CD14-positive monocyte (primary cell): ENCODE measurements at regions not wholly inside any gene's neighbourhood (a gene's known extent, or its start where the extent isn't known, plus 50 kb on each side); places are given as distances from the start of the nearest gene placed in this dataset.

Experiments
- DNase-seq, 3 donors: peaks; one replicate each; pipeline ENCODE4 v3.0.0-alpha.2; 2011 to 2022
- H2AFZ ChIP-seq: 2 replicates; pipeline ENCODE4 v1.6.0; 2012; ENCODE audit warnings: mild to moderate bottlenecking, low read depth, low read length, inconsistent platforms; ENCODE audit not compliant: insufficient read depth, poor library complexity, severe bottlenecking
- H3K27ac ChIP-seq, 2 donors: 1 replicate in 1 of 2; 2 replicates in 1 of 2; pipeline ENCODE4 v1.5.1; 2012 to 2013; ENCODE audit warnings: low read length in 2 of 2, control low read depth in 1 of 2, inconsistent platforms in 1 of 2, low read depth in 1 of 2, mild to moderate bottlenecking in 1 of 2
- H3K27me3 ChIP-seq, 2 donors: one replicate each; pipeline versions ENCODE4 v1.6.0 to v1.6.1; 2011 to 2013; ENCODE audit warnings: low read length in 2 of 2; ENCODE audit not compliant: control insufficient read depth in 2 of 2, insufficient read depth in 2 of 2
- H3K36me3 ChIP-seq, 2 donors: replicated peaks in 1 of 2; 1 replicate in 1 of 2; 2 replicates in 1 of 2; pipeline versions ENCODE4 v1.5.1 to v1.6.1; 2012 to 2013; ENCODE audit warnings: low read length in 2 of 2, control low read depth in 1 of 2, inconsistent platforms in 1 of 2, mild to moderate bottlenecking in 1 of 2; ENCODE audit not compliant: insufficient read depth in 2 of 2, control insufficient read depth in 1 of 2
- H3K4me1 ChIP-seq, 2 donors: 1 replicate in 1 of 2; 2 replicates in 1 of 2; pipeline versions ENCODE4 v1.5.1 to v1.6.1; 2012 to 2013; ENCODE audit warnings: low read length in 2 of 2, control low read depth in 1 of 2, inconsistent platforms in 1 of 2, mild to moderate bottlenecking in 1 of 2, moderate library complexity in 1 of 2; ENCODE audit not compliant: insufficient read depth in 2 of 2, control insufficient read depth in 1 of 2
- H3K4me2 ChIP-seq: replicated peaks from 2 replicates; pipeline ENCODE3; 2012; ENCODE audit warnings: low read length, moderate library complexity, mild to moderate bottlenecking; ENCODE audit not compliant: poor library complexity, severe bottlenecking; ENCODE audit errors: extremely low read depth
- H3K4me3 ChIP-seq, 3 experiments: fragments of 200-600 bp in 1 of 3; sonication (generic) in 1 of 3; replicated peaks in 1 of 3; 1 replicate in 2 of 3; 2 replicates in 1 of 3; pipeline ENCODE4 v1.5.1; 2011 to 2013; ENCODE audit warnings: low read length in 3 of 3, mild to moderate bottlenecking in 3 of 3, control low read depth in 2 of 3, low read depth in 2 of 3, inconsistent platforms in 1 of 3, moderate library complexity in 1 of 3
- H3K79me2 ChIP-seq: 2 replicates; pipeline ENCODE4 v1.6.0; 2012; ENCODE audit warnings: mild to moderate bottlenecking, control low read depth, inconsistent platforms, low read length, moderate library complexity; ENCODE audit not compliant: insufficient read depth
- H3K9ac ChIP-seq: 2 replicates; pipeline ENCODE4 v1.6.0; 2017; ENCODE audit warnings: low read length, mild to moderate bottlenecking; ENCODE audit not compliant: insufficient read depth, poor library complexity, severe bottlenecking
- H3K9me3 ChIP-seq, 2 donors: replicated peaks in 1 of 2; 1 replicate in 1 of 2; 2 replicates in 1 of 2; pipeline versions ENCODE4 v1.5.1 to v1.6.1; 2012 to 2013; ENCODE audit warnings: low read length in 2 of 2, control low read depth in 1 of 2; ENCODE audit not compliant: control insufficient read depth in 1 of 2, insufficient read depth in 1 of 2
- H4K20me1 ChIP-seq: 2 replicates; pipeline ENCODE4 v1.6.0; 2012; ENCODE audit warnings: mild to moderate bottlenecking, low read length, control low read depth, moderate library complexity; ENCODE audit not compliant: insufficient read depth
- H3K27ac Mint-ChIP-seq, 7 donors: one replicate each; pipeline ENCODE4 v1.8.0; 2020; ENCODE audit warnings: mild to moderate bottlenecking in 7 of 7, mixed read lengths in 7 of 7, moderate library complexity in 6 of 7, inconsistent platforms in 2 of 7
- H3K27me3 Mint-ChIP-seq, 3 donors: one replicate each; pipeline ENCODE4 v1.8.0; 2021 to 2022; ENCODE audit warnings: low read depth in 3 of 3, mild to moderate bottlenecking in 3 of 3, mixed read lengths in 3 of 3, moderate library complexity in 3 of 3, inconsistent platforms in 1 of 3
- H3K36me3 Mint-ChIP-seq, 2 donors: one replicate each; pipeline ENCODE4 v1.8.0; 2020; ENCODE audit warnings: mixed read lengths in 2 of 2, inconsistent platforms in 1 of 2, mild to moderate bottlenecking in 1 of 2
- H3K4me1 Mint-ChIP-seq: one replicate; pipeline ENCODE4 v1.8.0; 2020; ENCODE audit warnings: mild to moderate bottlenecking, mixed read lengths
- H3K4me3 Mint-ChIP-seq, 2 donors: one replicate each; pipeline ENCODE4 v1.8.0; 2020; ENCODE audit warnings: mild to moderate bottlenecking in 2 of 2, mixed read lengths in 2 of 2, moderate library complexity in 1 of 2
- H3K9me3 Mint-ChIP-seq, 7 donors: one replicate each; pipeline ENCODE4 v1.8.0; 2020 to 2022; ENCODE audit warnings: mixed read lengths in 7 of 7, mild to moderate bottlenecking in 6 of 7, moderate library complexity in 6 of 7, inconsistent platforms in 2 of 7
- CTCF ChIP-seq: fragments of 200-600 bp; IDR thresholded peaks from one replicate; pipeline ENCODE4 v1.8.0; 2022; ENCODE audit warnings: antibody characterized with exemption, mild to moderate bottlenecking
- WGBS: methylation state at CpG from one replicate; pipeline ENCODE4 v1.1.5; 2013; ENCODE audit warnings: missing lambda C conversion rate; ENCODE audit not compliant: insufficient coverage; 5-methylcytosine and 5-hydroxymethylcytosine counted together
- intact Hi-C, 2 donors: fragments of 100-400 bp; cut with micrococcal nuclease; formaldehyde crosslinking; loops; one replicate each; pipeline versions ENCODE4 v1.15.0 to v1.15.1; 2023

GRCh38 chr11:28625532-28625931, 517.3 kb downstream of the METTL15 start:
- Mint-ChIP-seq H3K4me3 (no peak overlapping the region), H3K27ac (no peak overlapping the region), H3K4me1 (no peaks in the 10 kb centered on the region), H3K27me3 (no peaks in the 10 kb centered on the region), H3K9me3 (peaks cover 1 to 8% (median 2%) of the 10 kb centered on the region in 7 donors), H3K36me3 (no peaks in the 10 kb centered on the region)
- H3K36me3 ChIP-seq: no peaks in the 10 kb centered on the region
- intact Hi-C loops: no loop called here
- no peak overlapping the region for H3K4me2 ChIP-seq
- no peak overlapping the region for H3K4me3 ChIP-seq
- no peaks in the 10 kb centered on the region for H3K79me2 ChIP-seq
- no peaks in the 10 kb centered on the region for H3K27me3 ChIP-seq
- H3K9me3 ChIP-seq: no peaks in the 10 kb centered on the region
- no peak overlapping the region for H3K27ac ChIP-seq
- no peaks in the 10 kb centered on the region for H4K20me1 ChIP-seq
- no peaks in the 10 kb centered on the region for H3K4me1 ChIP-seq
- H3K9ac ChIP-seq: no peak overlapping the region
- no peak for TF ChIP-seq CTCF
- H2AFZ ChIP-seq: no peak overlapping the region
- DNase-seq: no peak

DNA sequence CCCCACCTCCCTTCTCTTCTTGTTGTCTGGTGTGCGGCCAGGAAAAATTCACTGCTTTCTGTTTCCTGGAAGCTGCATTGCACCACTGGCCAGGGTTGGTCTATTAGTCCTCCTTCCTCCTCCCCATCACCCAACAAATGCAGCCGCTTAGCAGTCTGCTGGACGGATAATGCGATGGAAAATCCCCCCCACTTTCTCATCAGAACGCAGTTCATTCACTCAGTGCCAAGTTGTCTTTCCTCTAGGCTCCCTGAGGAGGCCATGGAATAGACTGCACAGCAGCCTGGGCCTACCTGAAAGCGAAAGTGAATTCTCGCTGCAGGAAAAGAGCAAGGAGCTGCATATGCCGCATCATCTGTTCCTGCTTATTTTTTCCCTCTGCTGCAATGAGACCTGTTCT, 513.6 kb downstream of the METTL15 start:
- no peaks in the 10 kb centered on the region for H4K20me1 ChIP-seq
- no peaks in the 10 kb centered on the region for H3K36me3 ChIP-seq
- Mint-ChIP-seq H3K36me3 (no peaks in the 10 kb centered on the region), H3K27me3 (no peaks in the 10 kb centered on the region), H3K4me1 (no peaks in the 10 kb centered on the region), H3K27ac (no peak overlapping the region), H3K9me3 (peaks cover 1 to 8% (median 2%) of the 10 kb centered on the region in 7 donors), H3K4me3 (no peak overlapping the region)
- no peak for DNase-seq
- H3K4me3 ChIP-seq: no peak overlapping the region
- WGBS: 85% methylated on average over 8 of the region's 8 CpGs
- H3K27me3 ChIP-seq: no peaks in the 10 kb centered on the region
- no peaks in the 10 kb centered on the region for H3K79me2 ChIP-seq
- no peak overlapping the region for H2AFZ ChIP-seq
- no peak overlapping the region for H3K9ac ChIP-seq
- no peaks in the 10 kb centered on the region for H3K9me3 ChIP-seq
- no peaks in the 10 kb centered on the region for H3K4me1 ChIP-seq
- no peak overlapping the region for H3K27ac ChIP-seq
- intact Hi-C loops: no loop called here
- no peak for TF ChIP-seq CTCF
- H3K4me2 ChIP-seq: no peak overlapping the region
